Subcutaneous abdominal adipose tissue (tissue), 5 donors: ENCODE measurements at regions not wholly inside any gene's neighbourhood (a gene's known extent, or its start where the extent isn't known, plus 50 kb on each side); places are given as distances from the start of the nearest gene placed in this dataset.

ENCODE experiments used
- H3K27ac ChIP-seq: one replicate; pipeline ENCODE4 v1.7.0; 2013; ENCODE audit warnings: low read depth, mild to moderate bottlenecking, inconsistent platforms, low read length, moderate library complexity
- H3K27me3 ChIP-seq, 5 donors: one replicate each; pipeline ENCODE4 v1.7.0; 2013; ENCODE audit warnings: low read length in 5 of 5, inconsistent platforms in 1 of 5; ENCODE audit not compliant: control insufficient read depth in 5 of 5, insufficient read depth in 4 of 5
- H3K36me3 ChIP-seq, 5 donors: one replicate each; pipeline ENCODE4 v1.7.0; 2013; ENCODE audit warnings: low read length in 5 of 5; ENCODE audit not compliant: control insufficient read depth in 5 of 5, insufficient read depth in 5 of 5
- H3K4me1 ChIP-seq, 5 donors: one replicate each; pipeline ENCODE4 v1.7.0; 2013; ENCODE audit warnings: low read length in 5 of 5, mild to moderate bottlenecking in 3 of 5, moderate library complexity in 1 of 5; ENCODE audit not compliant: control insufficient read depth in 5 of 5, insufficient read depth in 5 of 5
- H3K4me3 ChIP-seq, 5 donors: one replicate each; pipeline ENCODE4 v1.7.0; 2013; ENCODE audit warnings: low read length in 5 of 5, low read depth in 1 of 5
- H3K9ac ChIP-seq, 5 donors: one replicate each; pipeline ENCODE4 v1.7.0; 2013; ENCODE audit warnings: low read length in 5 of 5, mild to moderate bottlenecking in 4 of 5, moderate library complexity in 3 of 5
- H3K9me3 ChIP-seq, 5 donors: one replicate each; pipeline ENCODE4 v1.7.0; 2013; ENCODE audit warnings: low read length in 5 of 5; ENCODE audit not compliant: control insufficient read depth in 5 of 5
- donor health status: healthy.
- donor health status: healthy.
- donor health status: healthy.
- donor health status: healthy.
- donor health status: healthy.

DNA sequence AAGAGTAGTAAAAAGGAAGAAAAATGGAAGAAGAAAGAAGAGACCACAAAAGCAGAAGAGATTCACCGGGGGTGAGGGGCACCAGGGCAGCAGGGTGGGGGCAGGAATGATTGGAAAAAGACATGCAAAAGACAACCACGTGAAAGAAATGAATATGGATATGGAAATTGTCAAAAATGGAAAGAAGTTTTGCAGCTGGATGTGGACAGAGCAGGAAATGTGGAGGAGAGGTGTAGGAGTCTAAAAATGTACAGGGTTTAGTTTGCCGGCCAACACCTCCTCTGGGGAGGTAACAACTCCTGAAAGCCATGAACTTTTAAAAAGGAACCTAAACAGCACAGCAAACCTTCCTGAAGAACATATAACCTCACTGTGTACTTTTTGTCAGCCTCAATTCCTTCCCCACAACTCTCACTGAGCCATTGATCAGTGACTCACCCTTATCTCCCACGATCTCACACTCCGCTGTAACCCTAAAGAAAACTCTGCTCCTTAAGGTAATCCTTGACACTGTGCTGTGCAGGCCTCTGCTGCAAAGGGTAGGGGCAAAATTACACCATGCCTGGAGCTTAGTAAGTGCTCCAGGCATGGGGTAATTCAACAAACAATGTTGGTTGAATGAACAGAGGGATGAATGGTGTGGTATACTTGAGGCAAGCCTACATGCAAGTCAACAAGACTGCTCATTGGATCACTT is 100.2 kb upstream of the BOC start:
- H3K9ac ChIP-seq: no peak overlapping the region
- H3K27ac ChIP-seq: no peak overlapping the region
- no peak overlapping the region for H3K4me3 ChIP-seq
- H3K9me3 ChIP-seq: no peaks in the 10 kb centered on the region
- no peaks in the 10 kb centered on the region for H3K4me1 ChIP-seq
- no peaks in the 10 kb centered on the region for H3K36me3 ChIP-seq
- no peaks in the 10 kb centered on the region for H3K27me3 ChIP-seq

DNA sequence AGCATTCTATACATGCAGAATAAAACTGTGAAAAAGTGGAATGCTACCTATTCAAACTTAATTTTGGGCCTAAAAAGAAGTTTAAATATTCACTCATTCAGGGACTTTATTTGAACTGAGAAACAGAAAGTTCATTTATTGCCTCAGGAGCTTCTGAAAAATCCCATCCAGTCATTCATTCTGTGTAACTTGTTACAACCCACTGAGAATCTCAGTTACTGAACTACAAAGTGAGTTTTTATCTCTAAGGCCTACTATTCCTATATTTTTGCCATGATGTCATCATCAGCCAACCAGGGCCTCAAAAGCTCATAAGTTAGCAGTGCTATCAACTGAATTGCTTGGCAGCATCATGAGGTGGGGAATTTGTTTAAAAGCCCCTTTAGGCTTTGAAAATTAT is 98.0 kb upstream of the BOC start:
- Histone ChIP-seq H3K9me3 (no peaks in the 10 kb centered on the region), H3K9ac (no peak overlapping the region), H3K4me3 (no peak overlapping the region), H3K27ac (no peak overlapping the region), H3K27me3 (no peaks in the 10 kb centered on the region), H3K4me1 (peaks cover 0 to 9% (median 6%) of the 10 kb centered on the region in 5 donors), H3K36me3 (no peaks in the 10 kb centered on the region)

DNA sequence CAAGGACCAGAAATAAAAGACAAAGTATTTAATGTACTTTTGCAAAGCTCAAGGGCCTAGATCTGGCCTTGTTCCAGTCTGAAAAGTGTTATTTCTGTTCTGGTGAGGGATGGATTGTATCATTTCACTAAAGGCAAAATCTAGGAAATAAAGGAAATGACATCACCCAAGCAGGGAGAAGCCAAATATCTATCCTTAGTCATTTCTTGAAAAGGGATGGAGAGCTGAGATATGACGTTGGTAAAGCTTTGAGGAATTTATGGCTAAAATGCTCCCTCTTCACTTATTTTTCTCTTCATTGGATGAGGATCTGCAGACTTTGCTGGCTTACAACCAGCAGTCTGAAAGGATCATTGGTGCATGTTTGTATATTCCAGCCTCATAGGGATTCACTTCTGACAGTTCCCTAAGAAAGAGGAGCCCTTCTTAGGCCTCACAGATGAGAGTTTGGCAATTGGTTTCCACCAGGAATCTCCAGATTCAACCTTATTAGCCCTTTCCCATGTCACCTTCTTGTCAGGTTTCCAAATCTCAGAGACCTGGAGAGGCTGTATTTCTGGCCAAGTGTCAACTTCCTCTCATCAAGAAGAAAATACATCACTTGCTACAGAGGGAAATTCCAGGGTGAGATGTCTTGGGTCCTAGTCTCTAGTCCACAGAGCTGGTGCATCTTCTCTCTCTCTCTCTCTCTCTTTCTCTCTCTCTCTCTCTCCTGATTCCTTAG is 93.7 kb upstream of the BOC start:
- Histone ChIP-seq H3K27me3 (no peaks in the 10 kb centered on the region), H3K4me1 (peaks cover 0 to 11% (median 8%) of the 10 kb centered on the region in 5 donors), H3K9me3 (no peaks in the 10 kb centered on the region), H3K36me3 (no peaks in the 10 kb centered on the region), H3K4me3 (no peak overlapping the region), H3K27ac (no peak overlapping the region), H3K9ac (no peak overlapping the region)

- Histone ChIP-seq H3K9me3 (no peaks in the 10 kb centered on the region), H3K36me3 (no peaks in the 10 kb centered on the region), H3K27me3 (no peaks in the 10 kb centered on the region), H3K27ac (no peak overlapping the region), H3K4me3 (no peak overlapping the region), H3K9ac (no peak overlapping the region), H3K4me1 (peaks cover 0 to 11% (median 8%) of the 10 kb centered on the region in 5 donors)
Observed at GRCh38 chr3:113118336-113118735, 93.0 kb upstream of the BOC start.

- Histone ChIP-seq H3K4me3 (no peak overlapping the region), H3K27ac (no peak overlapping the region), H3K9ac (no peak overlapping the region)
Observed at GRCh38 chr3:113124256-113124830, 87.0 kb upstream of the BOC start.

DNA sequence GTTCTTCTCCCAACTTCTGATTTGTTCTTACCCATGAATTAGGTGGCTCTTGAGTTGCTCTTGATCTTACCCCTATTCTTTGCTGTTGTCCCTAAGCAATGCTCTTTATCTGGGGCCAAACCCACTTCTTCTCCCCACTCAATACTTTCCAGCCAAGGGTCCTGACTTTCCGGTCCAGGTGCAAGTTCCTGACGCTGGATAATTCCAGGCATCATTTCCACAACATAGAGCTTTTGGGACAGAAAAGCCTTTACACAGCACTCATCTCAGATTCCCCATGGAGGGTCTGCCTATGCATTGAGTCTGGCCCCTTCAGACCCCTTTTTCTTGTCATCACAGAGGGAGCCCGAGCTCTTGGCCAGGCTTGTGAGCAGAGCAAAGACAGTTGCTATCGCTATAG is 85.4 kb upstream of the BOC start:
- H3K27me3 ChIP-seq: no peaks in the 10 kb centered on the region
- no peak overlapping the region for H3K27ac ChIP-seq
- H3K36me3 ChIP-seq: no peaks in the 10 kb centered on the region
- no peak overlapping the region for H3K4me3 ChIP-seq
- no peak overlapping the region for H3K9ac ChIP-seq
- no peaks in the 10 kb centered on the region for H3K4me1 ChIP-seq
- no peaks in the 10 kb centered on the region for H3K9me3 ChIP-seq

More at GRCh38 chr3:113124256-113124830, 87.0 kb upstream of the BOC start:
- H3K27me3 ChIP-seq: no peaks in the 10 kb centered on the region
- no peaks in the 10 kb centered on the region for H3K9me3 ChIP-seq
- H3K36me3 ChIP-seq: no peaks in the 10 kb centered on the region
- no peaks in the 10 kb centered on the region for H3K4me1 ChIP-seq

- no peaks in the 10 kb centered on the region for H3K9me3 ChIP-seq
- H3K27ac ChIP-seq: no peak overlapping the region
- H3K36me3 ChIP-seq: no peaks in the 10 kb centered on the region
- H3K9ac ChIP-seq: no peak overlapping the region
- no peaks in the 10 kb centered on the region for H3K27me3 ChIP-seq
- no peak overlapping the region for H3K4me3 ChIP-seq
- no peaks in the 10 kb centered on the region for H3K4me1 ChIP-seq
Observed at GRCh38 chr3:113128386-113129015, 82.9 kb upstream of the BOC start.

DNA sequence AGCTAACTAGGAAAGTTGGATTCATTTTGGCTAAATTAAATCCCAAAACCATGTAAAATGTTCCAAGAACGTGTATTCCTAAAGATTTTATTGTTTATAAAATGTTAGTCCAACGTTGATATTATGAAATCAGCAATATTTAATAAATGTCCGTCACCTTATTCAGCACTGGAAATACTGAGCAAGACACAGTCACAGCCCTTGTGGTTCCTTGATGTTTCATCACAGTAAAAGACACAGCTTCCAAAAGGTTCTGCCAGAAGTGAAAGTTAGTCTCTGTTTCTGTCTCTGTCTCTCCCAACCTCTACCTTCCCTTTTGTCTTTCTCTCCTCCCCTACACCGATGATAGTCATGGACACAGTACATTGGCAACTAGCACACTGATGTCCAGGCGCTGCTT is 82.2 kb upstream of the BOC start:
- Histone ChIP-seq H3K27ac (no peak overlapping the region), H3K27me3 (no peaks in the 10 kb centered on the region), H3K4me1 (no peaks in the 10 kb centered on the region), H3K9ac (no peak overlapping the region), H3K36me3 (no peaks in the 10 kb centered on the region), H3K9me3 (no peaks in the 10 kb centered on the region), H3K4me3 (no peak overlapping the region)

GRCh38 chr3:113132571-113132996 is 78.8 kb upstream of the BOC start:
- Histone ChIP-seq H3K36me3 (no peaks in the 10 kb centered on the region), H3K4me3 (no peak overlapping the region), H3K9ac (no peak overlapping the region), H3K27me3 (no peaks in the 10 kb centered on the region), H3K9me3 (no peaks in the 10 kb centered on the region), H3K4me1 (no peaks in the 10 kb centered on the region), H3K27ac (no peak overlapping the region)

DNA sequence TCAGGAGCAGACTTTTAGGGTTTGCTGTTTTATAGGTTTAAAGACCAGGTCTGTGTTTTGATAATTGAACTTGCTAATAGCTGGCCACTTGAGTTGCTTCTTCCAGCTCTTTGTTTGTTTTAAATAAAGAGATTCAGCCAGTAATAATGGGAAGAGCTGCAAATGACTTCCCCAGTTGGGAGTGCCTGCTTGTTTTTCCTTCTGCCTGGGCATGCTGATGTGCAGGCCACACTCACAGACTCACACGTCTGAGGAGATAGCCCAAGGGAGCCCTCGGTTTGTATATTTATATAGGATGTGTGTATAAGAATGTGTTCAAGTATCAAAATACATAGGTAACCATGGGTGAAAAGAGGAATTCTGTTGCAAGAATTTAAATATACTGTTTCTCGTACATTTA is 78.2 kb upstream of the BOC start:
- Histone ChIP-seq H3K27ac (no peak overlapping the region), H3K36me3 (no peaks in the 10 kb centered on the region), H3K9ac (no peak overlapping the region), H3K4me1 (no peaks in the 10 kb centered on the region), H3K4me3 (no peak overlapping the region), H3K9me3 (no peaks in the 10 kb centered on the region), H3K27me3 (no peaks in the 10 kb centered on the region)
